ENCODE measurements at regions not wholly inside any gene's neighbourhood (a gene's known extent, or its start where the extent isn't known, plus 50 kb on each side); places are given as distances from the start of the nearest gene placed in this dataset.

GRCh38 chr16:6880263-6880662, 452.4 kb upstream of the RBFOX1 start:
- no peak for TF ChIP-seq CTCF (IDR thresholded peaks at IDR 0.05)
- no peak for TF ChIP-seq POLR2A (IDR thresholded peaks at IDR 0.05)
